AG04450 (cell line): ENCODE measurements at regions not wholly inside any gene's neighbourhood (a gene's known extent, or its start where the extent isn't known, plus 50 kb on each side); places are given as distances from the start of the nearest gene placed in this dataset.

ENCODE experiments used
- CTCF ChIA-PET: fragments of 300-600, 350-600 bp; formaldehyde crosslinking; extraction: SDS; loops from one replicate; lab custom pipeline; 2022; ENCODE audit warnings: antibody characterized with exemption, inconsistent platforms; lab: Charles Lee
- POLR2A ChIA-PET: fragments of 350-600 bp; formaldehyde crosslinking; extraction: SDS; loops from one replicate; lab custom pipeline; 2021; ENCODE audit warnings: antibody characterized with exemption, inconsistent platforms; lab: Yijun Ruan, JAX
- DNase-seq: peaks from one replicate; pipeline ENCODE4 v3.0.0-alpha.2; 2011; ENCODE audit warnings: low read depth, low spot score
- H3K27ac ChIP-seq: one replicate; pipeline ENCODE4 v1.5.1; 2012; ENCODE audit warnings: low read depth, low read length, control low read depth
- H3K27me3 ChIP-seq: one replicate; pipeline ENCODE4 v1.6.0; 2012; ENCODE audit warnings: low read length; ENCODE audit not compliant: control insufficient read depth, insufficient read depth
- H3K4me3 ChIP-seq: 2 replicates; pipeline ENCODE4 v1.5.1; 2011; ENCODE audit warnings: mild to moderate bottlenecking, low read depth, low read length, control low read depth
- H3K9me3 ChIP-seq: 2 replicates; pipeline ENCODE4 v1.5.1; 2012; ENCODE audit warnings: low read length; ENCODE audit not compliant: control insufficient read depth, insufficient read depth
- TF ChIP-seq, protein P1 (sequence below): IDR thresholded peaks from 2 replicates; pipeline ENCODE4 v1.5.1; 2011; ENCODE audit warnings: low read depth, low read length, control low read depth, inconsistent platforms

DNA sequence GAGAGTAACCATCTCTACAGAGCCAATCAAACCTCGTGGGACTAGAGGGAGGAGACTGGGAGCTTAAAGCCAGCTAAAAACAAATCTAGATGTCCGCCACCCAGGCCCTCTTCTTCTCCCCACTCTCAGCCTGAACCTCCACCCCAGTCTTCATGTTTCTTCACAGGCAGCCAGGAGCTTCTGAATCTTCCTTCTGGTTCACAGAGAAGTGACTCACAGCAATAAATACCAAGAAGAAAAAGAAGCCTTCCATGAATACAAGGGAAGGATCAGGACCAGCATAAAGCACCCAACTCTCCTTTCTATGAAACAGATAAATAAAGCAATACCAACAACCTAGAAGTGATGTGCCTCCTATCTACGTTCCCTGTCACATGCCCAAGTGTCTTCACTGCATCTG is 103.3 kb upstream of the SLIT3 start:
- no peak overlapping the region for H3K4me3 ChIP-seq
- no peaks in the 10 kb centered on the region for H3K9me3 ChIP-seq
- TF ChIP-seq, protein P1, sequence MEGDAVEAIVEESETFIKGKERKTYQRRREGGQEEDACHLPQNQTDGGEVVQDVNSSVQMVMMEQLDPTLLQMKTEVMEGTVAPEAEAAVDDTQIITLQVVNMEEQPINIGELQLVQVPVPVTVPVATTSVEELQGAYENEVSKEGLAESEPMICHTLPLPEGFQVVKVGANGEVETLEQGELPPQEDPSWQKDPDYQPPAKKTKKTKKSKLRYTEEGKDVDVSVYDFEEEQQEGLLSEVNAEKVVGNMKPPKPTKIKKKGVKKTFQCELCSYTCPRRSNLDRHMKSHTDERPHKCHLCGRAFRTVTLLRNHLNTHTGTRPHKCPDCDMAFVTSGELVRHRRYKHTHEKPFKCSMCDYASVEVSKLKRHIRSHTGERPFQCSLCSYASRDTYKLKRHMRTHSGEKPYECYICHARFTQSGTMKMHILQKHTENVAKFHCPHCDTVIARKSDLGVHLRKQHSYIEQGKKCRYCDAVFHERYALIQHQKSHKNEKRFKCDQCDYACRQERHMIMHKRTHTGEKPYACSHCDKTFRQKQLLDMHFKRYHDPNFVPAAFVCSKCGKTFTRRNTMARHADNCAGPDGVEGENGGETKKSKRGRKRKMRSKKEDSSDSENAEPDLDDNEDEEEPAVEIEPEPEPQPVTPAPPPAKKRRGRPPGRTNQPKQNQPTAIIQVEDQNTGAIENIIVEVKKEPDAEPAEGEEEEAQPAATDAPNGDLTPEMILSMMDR, result no peak
- no peak overlapping the region for H3K27ac ChIP-seq
- CTCF ChIA-PET, result no interaction called here
- H3K27me3 ChIP-seq, result no peaks in the 10 kb centered on the region
- POLR2A ChIA-PET, result no interaction called here
- no peak for DNase-seq

GRCh38 chr5:169398515-169398914 is 97.6 kb upstream of the SLIT3 start:
- ChIA-PET CTCF (no interaction called here), POLR2A (no interaction called here)
- H3K27me3 ChIP-seq, result no peaks in the 10 kb centered on the region
- H3K9me3 ChIP-seq, result no peaks in the 10 kb centered on the region
- TF ChIP-seq, protein P1, result no peak
- no peak for DNase-seq
- no peak overlapping the region for H3K27ac ChIP-seq
- H3K4me3 ChIP-seq, result no peak overlapping the region

GRCh38 chr5:169395136-169395535 is 94.2 kb upstream of the SLIT3 start:
- Histone ChIP-seq H3K27ac (no peak overlapping the region), H3K9me3 (no peaks in the 10 kb centered on the region), H3K27me3 (no peaks in the 10 kb centered on the region), H3K4me3 (no peak overlapping the region)
- TF ChIP-seq, protein P1, result no peak
- DNase-seq, result no peak
- CTCF ChIA-PET, result interaction anchor here (0.9 kb wide), 1 partner anchor 27 kb away, joined by 3 read pairs; no protein-coding TSS in a partner anchor
- POLR2A ChIA-PET, result no interaction called here

- ChIA-PET POLR2A (no interaction called here), CTCF (interaction anchor here (0.8 to 0.9 kb wide), 2 partner anchors 28 to 407 kb away, joined by 3 to 4 read pairs; no protein-coding TSS in a partner anchor)
- H3K27ac ChIP-seq, result no peak overlapping the region
- no peaks in the 10 kb centered on the region for H3K9me3 ChIP-seq
- H3K27me3 ChIP-seq, result no peaks in the 10 kb centered on the region
- H3K4me3 ChIP-seq, result no peak overlapping the region
- TF ChIP-seq, protein P1, result no peak
- DNase-seq, result no peak
Measured at GRCh38 chr5:169394371-169394770, 93.4 kb upstream of the SLIT3 start.

DNA sequence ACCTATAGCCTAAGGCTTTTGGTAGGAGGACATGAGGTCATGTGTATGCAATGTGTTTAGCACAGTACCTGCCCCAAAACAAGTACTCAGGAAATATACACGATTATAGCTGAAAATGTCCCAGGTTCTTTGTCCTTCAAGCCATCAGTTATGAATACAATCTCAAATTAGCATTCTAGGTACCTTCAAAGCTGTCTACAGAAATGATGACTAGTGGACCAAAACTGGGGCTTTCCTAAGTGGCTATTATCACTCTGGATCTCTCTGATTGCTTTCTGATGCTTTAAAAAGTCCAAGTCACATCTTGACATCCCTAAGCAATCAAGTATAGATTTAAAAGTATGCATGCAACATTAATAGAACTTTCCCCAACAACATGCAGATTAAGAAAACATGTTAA is 93.0 kb upstream of the SLIT3 start:
- ChIA-PET POLR2A (no interaction called here), CTCF (interaction anchor here (0.8 kb wide), 1 partner anchor 406 kb away, joined by 4 read pairs; no protein-coding TSS in a partner anchor)
- no peaks in the 10 kb centered on the region for H3K27me3 ChIP-seq

More for the DNA sequence above, 93.0 kb upstream of the SLIT3 start:
- Histone ChIP-seq H3K9me3 (no peaks in the 10 kb centered on the region), H3K4me3 (no peak overlapping the region), H3K27ac (no peak overlapping the region)
- TF ChIP-seq, protein P1, result no peak
- no peak for DNase-seq
